Gastrocnemius medialis (tissue), 4 donors: ENCODE measurements at regions not wholly inside any gene's neighbourhood (a gene's known extent, or its start where the extent isn't known, plus 50 kb on each side); places are given as distances from the start of the nearest gene placed in this dataset.

Experiments used
- POLR2A ChIP-seq, 2 donors: fragments of 450-650 bp; IDR thresholded peaks; one replicate each; pipeline ENCODE4 v1.6.1; 2017; ENCODE audit warnings: antibody characterized with exemption in 2 of 2, mild to moderate bottlenecking in 2 of 2, moderate library complexity in 2 of 2
- TF ChIP-seq, protein P1 (sequence below), 5 experiments: fragments of 450-650 bp in 3 of 5; fragments of 200-600 bp in 2 of 5; sonication (generic) in 2 of 5; IDR thresholded peaks in 4 of 5; conservative IDR thresholded peaks in 1 of 5; 1 replicate in 4 of 5; 2 replicates in 1 of 5; pipeline ENCODE4 v1.5.1; 2016 to 2019; ENCODE audit warnings: antibody characterized with exemption in 5 of 5, mild to moderate bottlenecking in 3 of 5, moderate library complexity in 3 of 5

DNA sequence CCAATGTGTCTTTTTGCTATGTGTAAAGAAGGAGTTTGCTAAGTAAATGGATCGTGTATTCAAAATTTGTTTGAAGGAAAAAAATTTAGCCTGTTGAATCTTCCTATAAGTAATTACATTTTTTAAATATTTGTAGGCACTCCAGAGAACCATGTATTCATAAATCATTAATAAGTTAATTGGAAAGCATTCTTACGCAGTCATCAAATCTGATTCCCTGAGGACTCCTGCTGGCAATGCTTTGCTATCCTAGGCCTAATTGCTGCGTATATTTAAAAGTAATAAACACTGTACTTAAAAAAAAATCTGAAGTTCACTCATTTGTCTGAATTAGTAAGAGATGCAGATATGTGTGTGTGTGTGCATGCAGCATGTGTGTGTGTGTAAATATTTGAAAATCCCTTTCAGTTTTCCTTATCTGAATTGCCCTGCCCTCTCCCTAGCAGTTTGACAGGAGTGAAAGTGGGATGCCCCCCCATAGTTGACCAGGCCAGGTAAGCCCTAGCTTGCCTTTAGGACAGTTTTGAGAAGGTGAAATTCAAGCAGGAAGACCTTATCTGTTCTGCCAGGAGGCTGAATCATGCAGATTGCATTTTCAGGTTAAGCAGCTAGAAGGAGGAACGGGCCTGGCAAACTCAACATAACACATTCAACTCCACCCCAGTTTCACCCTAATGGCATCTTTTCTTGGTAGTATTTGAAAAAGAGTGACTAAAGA lies 81.2 kb upstream of the DNAH5 start:
- no peak for TF ChIP-seq POLR2A (IDR thresholded peaks at IDR 0.05)
- TF ChIP-seq, protein P1, sequence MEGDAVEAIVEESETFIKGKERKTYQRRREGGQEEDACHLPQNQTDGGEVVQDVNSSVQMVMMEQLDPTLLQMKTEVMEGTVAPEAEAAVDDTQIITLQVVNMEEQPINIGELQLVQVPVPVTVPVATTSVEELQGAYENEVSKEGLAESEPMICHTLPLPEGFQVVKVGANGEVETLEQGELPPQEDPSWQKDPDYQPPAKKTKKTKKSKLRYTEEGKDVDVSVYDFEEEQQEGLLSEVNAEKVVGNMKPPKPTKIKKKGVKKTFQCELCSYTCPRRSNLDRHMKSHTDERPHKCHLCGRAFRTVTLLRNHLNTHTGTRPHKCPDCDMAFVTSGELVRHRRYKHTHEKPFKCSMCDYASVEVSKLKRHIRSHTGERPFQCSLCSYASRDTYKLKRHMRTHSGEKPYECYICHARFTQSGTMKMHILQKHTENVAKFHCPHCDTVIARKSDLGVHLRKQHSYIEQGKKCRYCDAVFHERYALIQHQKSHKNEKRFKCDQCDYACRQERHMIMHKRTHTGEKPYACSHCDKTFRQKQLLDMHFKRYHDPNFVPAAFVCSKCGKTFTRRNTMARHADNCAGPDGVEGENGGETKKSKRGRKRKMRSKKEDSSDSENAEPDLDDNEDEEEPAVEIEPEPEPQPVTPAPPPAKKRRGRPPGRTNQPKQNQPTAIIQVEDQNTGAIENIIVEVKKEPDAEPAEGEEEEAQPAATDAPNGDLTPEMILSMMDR (IDR thresholded peaks at IDR 0.05 in 4 of 5, conservative IDR thresholded peaks at IDR 0.05 in 1 of 5): no peak
